OCI-LY3 (cell line): ENCODE measurements at regions not wholly inside any gene's neighbourhood (a gene's known extent, or its start where the extent isn't known, plus 50 kb on each side); places are given as distances from the start of the nearest gene placed in this dataset.

Source experiments
- H2AFZ ChIP-seq: fragments of 200-600, 300-600 bp; shearing (Covaris generic); 2 replicates; pipeline ENCODE4 v1.6.0; 2014; ENCODE audit warnings: antibody characterized with exemption, low read depth, low read length
- H3K27ac ChIP-seq: fragments of 200-600, 300-600 bp; sonication (generic); 2 replicates; pipeline ENCODE4 v1.5.1; 2014; ENCODE audit warnings: mild to moderate bottlenecking, low read length, moderate library complexity, mixed read lengths
- H3K27me3 ChIP-seq: fragments of 200-600, 300-600 bp; sonication (generic); 2 replicates; pipeline ENCODE4 v1.6.1; 2014; ENCODE audit warnings: low read depth, low read length, mixed read lengths
- H3K36me3 ChIP-seq: fragments of 200-600, 300-600 bp; sonication (generic); replicated peaks from 2 replicates; pipeline ENCODE3; 2014; ENCODE audit warnings: low read depth, low read length, mixed read lengths
- H3K4me1 ChIP-seq: fragments of 300-600, 200-600 bp; sonication (generic); 2 replicates; pipeline ENCODE4 v1.6.1; 2014; ENCODE audit warnings: low read length, mixed read lengths
- H3K4me2 ChIP-seq: fragments of 200-600, 300-600 bp; sonication (generic); 2 replicates; pipeline ENCODE4 v1.6.1; 2014; ENCODE audit warnings: low read length, mixed read lengths
- H3K4me3 ChIP-seq: fragments of 300-600, 200-600 bp; sonication (generic); 2 replicates; pipeline ENCODE4 v1.5.1; 2014; ENCODE audit warnings: antibody characterized with exemption, mild to moderate bottlenecking, low read length, moderate library complexity
- H3K79me2 ChIP-seq: fragments of 300-600, 200-600 bp; shearing (Covaris generic); 2 replicates; pipeline ENCODE4 v1.6.1; 2014; ENCODE audit warnings: mild to moderate bottlenecking, low read length, mixed read lengths
- H3K9ac ChIP-seq: fragments of 300-600, 200-600 bp; shearing (Covaris generic); 2 replicates; pipeline ENCODE4 v1.6.0; 2014; ENCODE audit warnings: mild to moderate bottlenecking, low read length, moderate library complexity
- H3K9me3 ChIP-seq: fragments of 200-600, 300-600 bp; shearing (Covaris generic); 2 replicates; pipeline ENCODE4 v1.6.1; 2014; ENCODE audit warnings: low read length, mixed read lengths; ENCODE audit not compliant: insufficient read depth
- H4K20me1 ChIP-seq: fragments of 200-600, 300-600 bp; sonication (generic); 2 replicates; pipeline ENCODE4 v1.6.1; 2016; ENCODE audit warnings: low read length, mixed read lengths; ENCODE audit not compliant: insufficient read depth
- EZH2phosphoT487 ChIP-seq: fragments of 200-600 bp; shearing (Covaris generic); IDR thresholded peaks from 2 replicates; pipeline ENCODE4 v1.6.1; 2018; ENCODE audit warnings: antibody characterized with exemption, mixed run types, low read depth
- TF ChIP-seq, protein P1 (sequence below): fragments of 200-600, 300-600 bp; sonication (generic); IDR thresholded peaks from 2 replicates; pipeline ENCODE4 v1.5.1; 2014; ENCODE audit warnings: antibody characterized with exemption, low read length, low read depth

DNA sequence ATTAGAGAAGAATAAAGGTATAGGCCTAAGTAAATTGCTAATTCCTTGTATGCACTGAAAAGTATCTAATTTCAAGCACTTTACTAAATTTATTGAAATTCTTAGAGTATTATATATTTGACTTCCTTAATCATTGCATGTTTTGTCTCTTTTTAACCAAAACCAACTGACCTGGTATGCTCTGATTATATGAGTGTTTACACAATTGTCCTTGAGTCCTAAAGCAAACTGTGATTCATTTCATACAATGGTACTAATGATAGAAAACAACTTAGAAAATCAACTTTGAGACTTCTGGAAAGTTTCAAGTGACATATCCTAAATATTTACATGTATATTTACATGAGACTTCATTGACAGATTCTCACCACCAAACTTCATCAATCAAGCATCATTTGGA is 1177.1 kb downstream of the ADGRL3 start:
- H3K4me3 ChIP-seq: no peak overlapping the region
- no peaks in the 10 kb centered on the region for H3K9me3 ChIP-seq
- H3K9ac ChIP-seq: no peak overlapping the region
- TF ChIP-seq, protein P1, sequence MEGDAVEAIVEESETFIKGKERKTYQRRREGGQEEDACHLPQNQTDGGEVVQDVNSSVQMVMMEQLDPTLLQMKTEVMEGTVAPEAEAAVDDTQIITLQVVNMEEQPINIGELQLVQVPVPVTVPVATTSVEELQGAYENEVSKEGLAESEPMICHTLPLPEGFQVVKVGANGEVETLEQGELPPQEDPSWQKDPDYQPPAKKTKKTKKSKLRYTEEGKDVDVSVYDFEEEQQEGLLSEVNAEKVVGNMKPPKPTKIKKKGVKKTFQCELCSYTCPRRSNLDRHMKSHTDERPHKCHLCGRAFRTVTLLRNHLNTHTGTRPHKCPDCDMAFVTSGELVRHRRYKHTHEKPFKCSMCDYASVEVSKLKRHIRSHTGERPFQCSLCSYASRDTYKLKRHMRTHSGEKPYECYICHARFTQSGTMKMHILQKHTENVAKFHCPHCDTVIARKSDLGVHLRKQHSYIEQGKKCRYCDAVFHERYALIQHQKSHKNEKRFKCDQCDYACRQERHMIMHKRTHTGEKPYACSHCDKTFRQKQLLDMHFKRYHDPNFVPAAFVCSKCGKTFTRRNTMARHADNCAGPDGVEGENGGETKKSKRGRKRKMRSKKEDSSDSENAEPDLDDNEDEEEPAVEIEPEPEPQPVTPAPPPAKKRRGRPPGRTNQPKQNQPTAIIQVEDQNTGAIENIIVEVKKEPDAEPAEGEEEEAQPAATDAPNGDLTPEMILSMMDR: no peak
- no peak for TF ChIP-seq EZH2phosphoT487
- no peak overlapping the region for H2AFZ ChIP-seq
- no peak overlapping the region for H3K27ac ChIP-seq
- H3K36me3 ChIP-seq: no peaks in the 10 kb centered on the region
- no peaks in the 10 kb centered on the region for H3K4me1 ChIP-seq
- no peaks in the 10 kb centered on the region for H3K27me3 ChIP-seq
- no peaks in the 10 kb centered on the region for H4K20me1 ChIP-seq
- H3K79me2 ChIP-seq: no peaks in the 10 kb centered on the region
- H3K4me2 ChIP-seq: no peak overlapping the region

DNA sequence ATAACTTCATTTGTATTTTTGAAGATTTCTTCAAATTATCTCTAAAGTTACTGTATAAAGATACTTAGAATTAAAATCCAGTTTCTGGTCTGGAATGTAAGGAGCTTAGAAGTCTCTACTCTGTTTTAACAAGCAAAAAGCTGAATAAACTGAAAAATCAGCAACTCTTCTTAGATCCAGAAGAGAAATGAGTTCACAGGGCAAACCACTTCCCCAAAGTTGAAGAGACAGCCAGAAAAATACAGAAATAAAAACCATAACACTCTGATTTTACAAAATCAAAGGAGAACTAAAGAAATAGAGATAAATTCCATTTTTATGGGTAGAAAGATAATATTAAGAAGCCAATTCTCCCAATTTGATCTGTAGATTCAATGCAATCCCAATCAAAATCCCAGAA is 1166.8 kb downstream of the ADGRL3 start:
- H3K4me2 ChIP-seq: no peak overlapping the region
- no peaks in the 10 kb centered on the region for H3K4me1 ChIP-seq
- no peaks in the 10 kb centered on the region for H4K20me1 ChIP-seq
- no peaks in the 10 kb centered on the region for H3K36me3 ChIP-seq
- H3K4me3 ChIP-seq: no peak overlapping the region
- H3K27ac ChIP-seq: no peak overlapping the region
- TF ChIP-seq EZH2phosphoT487: no peak
- TF ChIP-seq, protein P1: no peak
- H3K79me2 ChIP-seq: no peaks in the 10 kb centered on the region
- H3K9me3 ChIP-seq: no peaks in the 10 kb centered on the region
- no peaks in the 10 kb centered on the region for H3K27me3 ChIP-seq
- no peak overlapping the region for H2AFZ ChIP-seq
- H3K9ac ChIP-seq: no peak overlapping the region

DNA sequence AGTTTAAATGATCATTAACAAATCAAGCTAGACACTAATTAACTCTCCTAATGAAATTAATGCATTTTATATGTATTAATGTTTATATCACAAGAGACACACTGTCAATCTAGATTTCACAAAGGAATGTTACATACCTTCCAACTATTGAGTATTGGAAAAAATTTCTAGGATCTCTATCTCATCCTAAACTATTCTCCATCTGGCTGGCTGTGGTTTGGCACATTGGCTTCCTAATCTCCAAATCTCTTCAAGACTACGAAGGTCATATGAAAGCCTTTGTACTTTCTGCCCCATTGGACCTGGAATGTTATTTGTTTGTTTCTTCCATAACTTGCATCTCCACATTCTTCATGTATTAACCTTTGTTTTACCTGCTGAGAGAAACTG is 1160.0 kb downstream of the ADGRL3 start:
- Histone ChIP-seq H3K79me2 (no peaks in the 10 kb centered on the region), H3K4me2 (no peak overlapping the region), H3K4me1 (no peaks in the 10 kb centered on the region), H3K4me3 (no peak overlapping the region), H3K27me3 (no peaks in the 10 kb centered on the region), H3K27ac (no peak overlapping the region), H3K9ac (no peak overlapping the region), H2AFZ (no peak overlapping the region), H3K9me3 (no peaks in the 10 kb centered on the region), H3K36me3 (no peaks in the 10 kb centered on the region), H4K20me1 (no peaks in the 10 kb centered on the region)
- TF ChIP-seq, protein P1: no peak
- no peak for TF ChIP-seq EZH2phosphoT487

DNA sequence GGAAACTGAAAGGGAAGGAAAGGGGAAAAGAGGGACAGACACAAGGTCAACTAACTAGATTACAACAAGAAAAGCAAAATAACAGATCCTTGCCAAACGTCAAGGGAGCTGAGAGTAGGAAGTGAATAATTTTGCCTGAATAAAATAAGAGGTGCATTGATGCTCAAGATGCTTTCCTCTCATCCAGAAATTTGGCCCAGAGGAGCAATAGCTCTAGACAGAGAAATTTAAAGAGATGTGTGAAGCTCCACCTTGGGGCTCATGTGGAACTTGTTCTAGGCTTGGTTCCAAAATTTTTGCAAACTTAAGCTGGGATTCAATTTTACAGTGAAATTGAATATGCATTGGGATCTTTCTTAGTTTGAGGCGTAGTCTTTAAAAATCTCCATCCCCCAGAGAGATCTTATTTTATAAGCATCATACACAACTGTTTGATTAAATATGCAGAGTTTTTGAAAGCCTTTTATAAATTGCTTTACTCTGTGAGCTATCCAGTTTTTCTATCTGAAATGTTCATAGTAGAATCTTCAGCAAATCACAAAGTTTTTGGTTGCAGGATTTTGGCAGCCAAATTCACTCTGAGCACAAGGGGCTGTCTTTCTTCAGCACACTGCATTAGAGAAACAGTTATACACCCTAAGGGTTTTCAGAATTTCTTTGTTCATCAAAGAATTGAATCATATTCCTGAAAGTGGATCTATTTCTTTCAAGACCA is 1159.5 kb downstream of the ADGRL3 start:
- no peaks in the 10 kb centered on the region for H3K36me3 ChIP-seq
- H3K9me3 ChIP-seq: no peaks in the 10 kb centered on the region
- no peak overlapping the region for H2AFZ ChIP-seq
- no peaks in the 10 kb centered on the region for H3K27me3 ChIP-seq
- H3K9ac ChIP-seq: no peak overlapping the region
- H3K4me1 ChIP-seq: no peaks in the 10 kb centered on the region
- no peaks in the 10 kb centered on the region for H4K20me1 ChIP-seq
- TF ChIP-seq EZH2phosphoT487: no peak
- TF ChIP-seq, protein P1: no peak
- H3K79me2 ChIP-seq: no peaks in the 10 kb centered on the region
- H3K27ac ChIP-seq: no peak overlapping the region
- H3K4me2 ChIP-seq: no peak overlapping the region
- no peak overlapping the region for H3K4me3 ChIP-seq
